ENCODE measurements at regions not wholly inside any gene's neighbourhood (a gene's known extent, or its start where the extent isn't known, plus 50 kb on each side); places are given as distances from the start of the nearest gene placed in this dataset.

DNA sequence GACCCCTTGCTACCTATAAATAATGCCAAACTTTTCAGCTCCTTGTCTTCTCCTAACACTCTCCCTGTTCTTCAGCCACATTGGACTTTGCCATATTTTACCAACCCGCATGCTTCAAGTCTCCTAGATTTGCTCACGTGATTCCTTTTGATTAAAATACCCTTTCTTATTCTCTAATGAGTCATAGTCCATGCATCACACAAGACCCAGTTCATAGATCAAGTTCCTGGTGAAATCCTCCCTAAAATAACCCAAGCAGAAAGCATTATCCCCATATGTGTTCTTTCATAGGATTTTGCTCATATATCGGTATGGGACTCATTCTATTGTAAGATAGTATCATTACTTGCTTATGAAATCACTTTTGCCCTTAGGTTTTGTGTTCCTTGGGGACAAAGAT is 108.9 kb upstream of the STXBP5 start:
- DNase-seq: no peak

GRCh38 chr6:147099974-147100373 is 104.2 kb upstream of the STXBP5 start:
- no peak for DNase-seq

- DNase-seq: no peak
These were observed 101.2 kb upstream of the STXBP5 start for GRCh38 chr6:147103007-147103406.

GRCh38 chr6:147103694-147104093 is 100.5 kb upstream of the STXBP5 start:
- no peak for DNase-seq

- DNase-seq: no peak
These were observed 98.4 kb upstream of the STXBP5 start for GRCh38 chr6:147105786-147106185.

DNA sequence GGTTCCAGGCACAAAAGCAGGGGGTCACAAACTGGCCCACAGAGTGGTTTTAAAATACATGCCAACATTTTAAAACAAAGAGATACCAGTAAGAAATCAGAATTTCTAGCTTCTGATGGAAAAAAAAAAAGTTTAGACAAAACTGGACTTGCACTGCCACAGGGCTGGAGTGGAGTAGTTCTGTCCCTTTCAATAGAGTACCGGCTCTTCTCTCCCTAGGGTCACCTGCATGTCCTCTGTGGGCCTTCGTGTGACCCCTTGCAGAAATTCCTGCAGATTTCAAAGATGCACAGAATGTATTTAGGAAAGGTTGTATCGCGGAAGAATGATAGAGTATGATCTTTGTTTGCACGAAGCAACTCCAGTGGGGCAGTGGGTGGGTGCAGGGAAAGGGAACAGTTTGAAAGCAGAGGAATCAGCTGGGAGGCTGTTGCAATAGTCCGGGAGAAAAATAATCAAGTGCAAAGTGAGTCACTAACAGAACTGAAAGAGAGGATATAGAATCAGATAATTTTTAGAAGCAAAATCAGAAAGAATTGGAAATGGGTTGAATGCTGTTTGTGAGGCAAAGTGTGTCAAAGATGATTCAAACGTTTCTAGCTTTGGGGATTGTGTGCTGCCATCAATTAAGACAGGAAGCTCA is 97.3 kb upstream of the STXBP5 start:
- DNase-seq: no peak

DNA sequence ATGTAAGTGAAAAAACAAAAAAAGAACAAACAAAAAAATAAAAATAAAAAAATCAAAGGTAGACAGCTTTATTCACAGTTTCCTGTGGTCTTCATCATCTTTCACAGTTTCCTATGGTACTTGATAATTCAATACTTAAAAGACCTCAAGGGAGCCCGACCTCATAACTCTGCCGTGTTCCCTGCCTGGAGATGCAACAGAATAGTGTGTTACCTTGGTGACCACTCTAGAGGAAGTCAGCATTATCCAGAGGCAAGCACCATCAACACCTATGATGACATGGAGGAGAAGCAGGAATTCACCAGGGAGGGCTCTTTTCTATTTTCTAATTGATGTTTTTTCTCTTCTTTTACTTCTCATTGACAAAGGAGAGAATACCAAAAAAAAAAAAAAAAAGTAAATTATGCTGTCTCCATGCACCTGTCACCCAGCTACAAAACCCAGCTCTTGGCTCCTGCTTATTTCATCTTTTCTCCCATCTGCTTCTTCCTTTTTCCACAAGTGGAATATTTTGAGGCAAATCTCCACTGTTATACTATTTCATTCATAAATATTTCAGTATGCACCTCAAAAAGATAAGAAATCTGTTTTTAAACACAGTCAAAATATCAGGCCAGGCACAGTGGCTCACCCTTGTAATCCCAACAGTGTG is 95.8 kb upstream of the STXBP5 start:
- DNase-seq: no peak

GRCh38 chr6:147109707-147110106 is 94.5 kb upstream of the STXBP5 start:
- DNase-seq: no peak

- DNase-seq: no peak
These were observed 88.2 kb upstream of the STXBP5 start for GRCh38 chr6:147116056-147116455.

- no peak for DNase-seq
These were observed 87.2 kb upstream of the STXBP5 start for GRCh38 chr6:147117011-147117410.

DNA sequence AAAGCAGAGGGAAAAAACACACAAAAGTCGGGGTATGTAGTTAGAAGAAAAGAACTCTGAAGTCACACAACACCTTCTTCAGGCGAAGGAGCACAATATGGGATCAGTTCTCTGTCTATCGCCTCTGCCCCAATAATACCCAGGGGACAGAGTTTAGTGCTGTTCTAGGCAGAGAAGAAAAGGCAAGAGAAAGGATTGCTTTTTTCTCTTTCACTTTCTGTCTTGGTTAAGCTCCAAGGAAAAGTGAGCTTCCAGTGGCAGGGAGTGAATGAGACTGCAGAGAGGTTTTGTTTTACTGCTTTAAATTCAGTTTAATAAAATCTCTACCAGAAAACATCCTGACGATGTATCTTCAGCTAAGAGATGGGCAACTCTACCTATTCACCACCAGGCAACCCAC is 86.6 kb upstream of the STXBP5 start:
- no peak for DNase-seq

DNA sequence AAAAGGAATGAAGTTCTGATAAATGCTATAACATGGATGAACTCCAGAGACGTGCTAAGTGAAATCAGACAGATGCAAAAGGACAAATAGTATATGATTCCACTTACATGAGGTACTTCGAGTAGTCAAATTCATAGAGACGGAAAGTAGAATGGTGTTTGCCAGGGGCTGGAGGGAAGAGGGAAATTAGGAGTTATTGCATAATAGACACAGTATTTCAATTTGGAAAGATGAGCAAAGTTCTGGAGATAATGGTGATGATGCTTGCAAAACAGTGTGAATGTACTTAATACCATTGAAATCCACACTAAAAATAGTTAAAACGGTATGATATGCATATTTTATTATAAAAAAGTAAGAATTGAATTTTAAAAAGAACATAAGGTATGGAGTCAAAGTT is 84.9 kb upstream of the STXBP5 start:
- DNase-seq: no peak

- no peak for DNase-seq
These were observed 81.4 kb upstream of the STXBP5 start for GRCh38 chr6:147122823-147123222.

GRCh38 chr6:147126618-147127022 is 77.6 kb upstream of the STXBP5 start:
- no peak for DNase-seq

DNA sequence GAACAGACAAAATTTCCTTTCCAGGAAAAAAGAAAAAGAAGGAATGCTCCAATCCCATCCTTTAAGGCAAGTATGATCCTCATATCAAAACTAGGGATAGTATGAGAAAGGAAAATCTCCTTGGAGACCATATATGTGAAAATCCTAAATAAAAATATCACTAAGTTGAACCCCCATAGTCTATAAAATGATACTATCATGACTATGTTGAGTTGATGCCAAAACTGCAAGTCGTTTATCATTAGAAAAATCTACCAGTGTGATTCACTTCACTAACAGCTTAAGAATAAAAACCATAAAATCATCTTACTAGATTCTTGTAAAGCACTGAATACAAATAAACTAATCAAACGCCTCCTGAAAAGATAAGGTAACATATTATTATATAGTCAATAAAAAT is 76.6 kb upstream of the STXBP5 start:
- DNase-seq: no peak

GRCh38 chr6:147128056-147128455 is 76.2 kb upstream of the STXBP5 start:
- DNase-seq: no peak

- DNase-seq: no peak
These were observed 72.6 kb upstream of the STXBP5 start for GRCh38 chr6:147131532-147132128.

DNA sequence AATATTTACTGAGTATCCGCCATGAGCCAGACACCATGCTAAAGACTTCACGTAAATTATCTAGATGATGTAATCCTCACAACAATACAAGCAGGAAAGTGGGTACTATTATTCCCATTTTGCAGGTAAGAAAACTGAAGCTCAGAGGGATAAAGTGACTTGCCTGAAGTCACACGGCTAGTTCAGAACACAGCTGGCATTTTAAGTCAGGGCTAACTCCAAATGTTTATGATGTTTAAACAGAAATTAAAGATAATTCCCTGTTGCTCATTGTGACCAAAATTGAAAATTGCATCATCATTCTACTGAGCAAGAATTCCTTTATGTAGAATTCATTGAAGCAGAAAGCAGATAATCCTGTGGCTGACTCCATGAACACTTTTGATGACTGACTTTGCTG is 71.3 kb upstream of the STXBP5 start:
- DNase-seq: no peak

DNA sequence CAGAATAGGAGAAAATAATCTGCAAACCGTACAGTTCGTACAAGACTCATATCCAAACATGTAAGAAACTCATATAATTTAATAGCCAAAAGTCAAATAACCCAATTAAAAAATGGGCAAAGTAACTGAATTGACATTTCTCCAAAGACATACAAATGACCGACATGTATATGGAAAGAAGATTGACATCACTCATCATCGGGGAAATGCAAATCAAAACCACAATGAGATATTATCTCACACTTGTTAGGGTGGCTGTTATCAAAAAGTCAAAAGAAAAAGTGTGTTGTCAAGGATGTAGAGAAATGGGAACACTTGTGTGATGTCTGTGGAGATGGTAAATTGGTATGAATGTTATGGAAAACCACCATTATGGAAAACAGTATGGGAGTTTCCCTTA is 70.5 kb upstream of the STXBP5 start:
- DNase-seq: no peak

DNA sequence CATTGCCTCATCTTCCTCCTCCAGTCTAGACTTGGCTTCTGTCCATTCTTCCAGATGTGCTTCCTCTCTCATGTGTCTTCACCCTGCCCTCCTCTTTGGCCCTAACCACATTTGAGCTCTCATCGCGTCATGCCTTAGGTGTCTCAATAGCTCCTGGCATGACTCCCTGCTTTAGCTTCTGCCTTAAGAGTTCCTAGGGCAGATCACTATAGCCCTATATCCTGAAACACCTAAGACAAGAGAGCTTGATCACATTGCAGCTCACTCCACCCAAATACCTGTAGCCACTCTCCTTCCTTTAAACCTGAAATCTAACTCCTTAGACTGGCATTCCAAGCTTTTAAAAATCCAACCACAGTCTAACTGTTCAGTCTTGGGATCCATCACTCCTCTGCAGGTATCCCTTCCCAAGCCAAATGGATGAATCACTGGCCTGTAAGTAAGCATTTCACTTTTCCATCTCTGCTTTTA is 69.0 kb upstream of the STXBP5 start:
- DNase-seq: no peak

GRCh38 chr6:147136057-147136456 is 68.2 kb upstream of the STXBP5 start:
- no peak for DNase-seq

DNA sequence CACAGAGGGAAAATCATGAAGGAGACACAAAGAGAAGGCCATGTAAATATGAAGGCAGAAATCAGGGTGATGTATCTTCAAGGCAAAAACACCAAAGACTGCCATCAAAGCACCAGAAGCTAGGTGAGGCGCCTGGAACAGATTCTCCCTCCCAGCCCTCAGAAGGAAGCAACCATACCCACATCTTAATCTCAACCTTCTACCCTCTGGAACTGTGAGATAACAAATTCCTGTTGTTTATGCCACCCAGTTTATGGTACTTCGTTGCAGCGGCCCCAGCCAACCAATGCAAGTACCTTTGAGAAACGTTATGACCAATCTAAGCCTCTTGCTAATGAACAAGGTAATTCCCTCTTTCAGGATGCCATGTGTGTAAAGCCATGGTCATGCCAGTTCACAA is 66.2 kb upstream of the STXBP5 start:
- DNase-seq: no peak

- no peak for DNase-seq
These were observed 65.4 kb upstream of the STXBP5 start for GRCh38 chr6:147138835-147139234.

DNA sequence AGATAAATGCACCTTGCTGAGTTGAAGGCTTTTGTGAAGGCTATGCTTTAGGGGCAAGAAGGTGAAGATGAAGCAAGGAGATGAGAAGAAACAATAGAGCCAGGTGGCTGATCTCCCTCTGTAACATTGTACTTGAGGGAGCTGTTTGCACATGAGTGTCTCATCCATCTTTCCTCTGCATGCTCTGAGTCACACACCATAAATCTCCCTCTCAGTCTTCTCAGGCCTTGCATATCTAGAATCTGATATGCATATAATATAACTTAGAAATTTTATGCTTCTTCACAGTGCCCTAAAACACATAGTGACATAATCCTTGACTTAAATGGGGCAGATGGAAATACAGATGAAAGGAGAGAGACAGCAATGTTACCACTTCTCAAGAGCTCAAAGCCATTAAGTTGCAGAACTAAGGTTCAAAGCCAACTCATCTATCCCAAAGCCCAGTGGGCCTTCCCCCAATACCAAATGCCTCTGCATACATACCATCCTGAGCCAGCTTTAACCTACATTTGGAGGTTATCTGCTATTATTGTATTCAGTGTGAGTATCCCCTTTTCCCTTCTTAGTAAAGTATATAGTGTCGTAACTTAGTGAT is 62.4 kb upstream of the STXBP5 start:
- DNase-seq: no peak

Data from activated CD4-positive, alpha-beta T cell treated with anti-CD3 and anti-CD28 coated beads, Interleukin-2, Interleukin-6, amounts not matched to agents 100 ng/mL and 50 ng/mL, durations not matched to agents 16 hours and 8 hours (primary cell).